Small intestine (tissue), 7 donors: ENCODE measurements at regions not wholly inside any gene's neighbourhood (a gene's known extent, or its start where the extent isn't known, plus 50 kb on each side); places are given as distances from the start of the nearest gene placed in this dataset.

Experiments used
- DNase-seq, 2 donors: peaks; one replicate each; pipeline versions ENCODE4 v3.0.0 to v3.0.0-alpha.2; 2013
- FAIRE-seq: peaks from 2 replicates; lab custom pipeline; 2012; peaks lifted over from hg19 to GRCh38; lab: Jason Lieb, UNC
- H3K27ac ChIP-seq, 3 donors: one replicate each; pipeline ENCODE4 v1.5.1; 2013; ENCODE audit warnings: low read length in 2 of 3, mild to moderate bottlenecking in 2 of 3, control low read depth in 1 of 3, inconsistent platforms in 1 of 3, low read depth in 1 of 3, moderate library complexity in 1 of 3
- H3K27me3 ChIP-seq, 3 donors: one replicate each; pipeline ENCODE4 v1.6.1; 2013; ENCODE audit warnings: low read length in 3 of 3, inconsistent platforms in 1 of 3; ENCODE audit not compliant: control insufficient read depth in 3 of 3, insufficient read depth in 3 of 3
- H3K36me3 ChIP-seq, 3 donors: one replicate each; pipeline ENCODE4 v1.6.1; 2013; ENCODE audit warnings: low read length in 3 of 3, inconsistent platforms in 1 of 3, low read depth in 1 of 3, mild to moderate bottlenecking in 1 of 3, moderate library complexity in 1 of 3; ENCODE audit not compliant: control insufficient read depth in 3 of 3, insufficient read depth in 2 of 3
- H3K4me1 ChIP-seq, 3 donors: one replicate each; pipeline ENCODE4 v1.6.1; 2013; ENCODE audit warnings: low read length in 2 of 3, inconsistent platforms in 1 of 3, low read depth in 1 of 3, mild to moderate bottlenecking in 1 of 3, moderate library complexity in 1 of 3; ENCODE audit not compliant: control insufficient read depth in 3 of 3, insufficient read depth in 2 of 3
- H3K4me3 ChIP-seq, 3 donors: one replicate each; pipeline ENCODE4 v1.5.1; 2013; ENCODE audit warnings: low read length in 3 of 3, control low read depth in 1 of 3, inconsistent platforms in 1 of 3, low read depth in 1 of 3, mild to moderate bottlenecking in 1 of 3, moderate library complexity in 1 of 3
- H3K9me3 ChIP-seq, 2 donors: one replicate each; pipeline ENCODE4 v1.6.1; 2013; ENCODE audit warnings: low read depth in 1 of 2, low read length in 1 of 2; ENCODE audit not compliant: control insufficient read depth in 2 of 2, insufficient read depth in 1 of 2
- WGBS, 3 donors: extraction: QIAGEN DNeasy Blood & Tissue Kit; methylation state at CpG; one replicate each; pipeline ENCODE4 v1.1.7; 2013; 5-methylcytosine and 5-hydroxymethylcytosine counted together
- donor health status: healthy with polysubstance abuse.
- donor health status: control.
- donor health status: control.
- donor health status: Bipolar disorder and iron deficiency.
- donor health status: healthy.

DNA sequence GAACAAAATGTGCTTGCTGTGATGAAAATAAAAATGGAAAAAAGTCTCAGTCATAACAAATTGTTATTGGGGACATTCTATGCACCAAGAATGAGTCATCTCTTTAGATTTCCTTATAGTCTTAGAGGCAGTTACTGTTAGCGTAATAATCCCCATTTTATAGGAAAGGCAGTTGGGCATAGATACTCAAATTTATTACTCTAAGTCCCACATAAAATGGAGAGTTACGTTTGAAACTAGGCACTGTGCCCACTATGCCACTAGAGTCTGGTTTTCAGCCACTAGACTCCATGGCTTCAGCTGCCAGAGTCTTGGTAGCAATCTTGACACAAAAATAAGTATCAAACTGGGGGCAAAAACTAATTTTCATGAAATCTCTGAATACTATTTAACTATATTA lies 317.9 kb upstream of the MEF2C start:
- 71 to 79% (median 72%) methylated on average over 2 of the region's 2 CpGs for WGBS, 3 donors
- Histone ChIP-seq H3K4me3 (no peak overlapping the region), H3K27me3 (no peaks in the 10 kb centered on the region), H3K27ac (no peak overlapping the region), H3K9me3 (peaks cover 0 to 11% of the 10 kb centered on the region in 2 donors), H3K4me1 (no peaks in the 10 kb centered on the region), H3K36me3 (no peaks in the 10 kb centered on the region)
- FAIRE-seq = no peak
- DNase-seq = no peak

DNA sequence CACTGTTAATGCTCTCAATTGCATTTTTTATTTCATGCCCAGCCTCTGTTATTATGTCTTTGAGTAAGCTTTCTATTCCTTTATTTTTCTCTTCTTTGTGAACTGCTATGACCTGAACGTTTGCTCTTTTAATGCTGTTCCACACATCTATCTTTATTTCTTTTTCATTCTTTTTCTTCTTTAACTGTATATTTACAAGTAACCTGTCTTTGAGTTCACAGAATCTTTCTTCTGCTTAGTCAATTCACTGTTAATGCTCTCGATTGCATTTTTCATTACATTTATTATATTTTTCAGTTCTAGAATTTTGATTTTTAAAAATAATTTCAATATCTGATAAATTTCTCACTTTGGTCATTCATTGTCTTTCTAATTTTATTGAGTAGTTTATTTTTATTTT lies 316.3 kb upstream of the MEF2C start:
- FAIRE-seq = no peak
- DNase-seq = no peak

DNA sequence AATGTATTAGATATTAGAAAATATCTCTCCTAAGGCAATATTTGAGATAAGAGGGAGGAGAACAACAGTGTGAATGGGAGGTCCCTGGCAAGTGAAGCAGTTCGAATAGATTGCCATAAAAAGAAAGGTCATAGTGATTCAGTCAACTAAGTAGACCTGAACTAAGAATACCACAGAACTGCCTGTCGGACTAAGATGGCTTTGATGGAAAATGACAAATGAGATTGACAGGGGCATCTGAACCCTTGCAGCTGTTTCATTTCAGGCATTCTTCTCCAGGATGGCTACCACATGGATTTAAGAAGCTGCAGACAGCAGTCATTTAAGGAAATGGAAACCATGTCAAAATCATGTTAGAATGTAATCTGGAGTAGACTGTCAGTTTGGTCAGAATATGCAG lies 308.4 kb upstream of the MEF2C start:
- Histone ChIP-seq H3K27me3 (no peaks in the 10 kb centered on the region), H3K4me1 (no peaks in the 10 kb centered on the region), H3K27ac (no peak overlapping the region), H3K36me3 (no peaks in the 10 kb centered on the region), H3K9me3 (no peaks in the 10 kb centered on the region), H3K4me3 (no peak overlapping the region)
- DNase-seq (no peak), FAIRE-seq (no peak)
- WGBS, 3 donors = 60 to 72% (median 70%) methylated on average over 2 of the region's 2 CpGs

More for the DNA sequence above, 316.3 kb upstream of the MEF2C start:
- no peaks in the 10 kb centered on the region for H3K27me3 ChIP-seq
- H3K4me1 ChIP-seq = no peaks in the 10 kb centered on the region
- no peak overlapping the region for H3K4me3 ChIP-seq
- no peaks in the 10 kb centered on the region for H3K36me3 ChIP-seq
- no peak overlapping the region for H3K27ac ChIP-seq
- H3K9me3 ChIP-seq = peaks cover 0 to 11% of the 10 kb centered on the region in 2 donors
- 77 to 89% (median 86%) methylated on average over 2 of the region's 2 CpGs for WGBS, 3 donors

DNA sequence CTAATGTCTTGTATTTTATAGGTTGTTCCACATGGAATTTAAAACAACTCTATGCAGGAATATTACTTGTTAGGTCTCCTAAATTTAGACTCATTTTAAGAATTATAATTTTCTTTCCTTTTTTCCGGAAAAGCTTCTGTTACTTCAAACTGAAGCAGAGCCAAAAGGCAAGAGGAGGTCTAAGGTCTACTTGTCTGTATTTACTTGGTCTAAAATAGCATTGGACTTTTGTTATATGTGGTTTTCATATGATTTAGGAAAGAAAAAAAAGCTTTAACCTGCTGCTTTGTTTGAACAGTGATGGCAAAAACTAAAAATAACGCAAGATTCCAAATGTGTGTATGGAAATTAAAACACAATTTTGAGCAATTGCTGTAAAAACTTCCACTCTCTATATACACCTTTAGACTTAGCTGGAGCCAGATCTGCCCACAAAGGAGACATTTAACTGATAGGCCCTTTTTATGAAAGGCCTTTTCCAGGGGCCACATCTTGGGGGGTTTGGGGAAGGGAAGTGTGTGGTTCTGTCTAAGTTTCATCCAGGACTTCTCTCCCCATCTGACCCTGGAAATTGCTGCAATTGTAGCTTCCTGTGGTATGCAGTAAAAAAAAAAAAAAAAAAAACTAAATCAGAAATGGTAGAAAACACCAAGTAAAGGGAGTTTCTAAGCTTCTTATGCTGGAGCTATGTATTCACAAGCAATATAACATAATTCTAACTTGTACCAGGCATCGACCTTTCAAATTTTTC lies 307.7 kb upstream of the MEF2C start:
- 88 to 90% (median 90%) methylated on average over 3 of the region's 3 CpGs for WGBS, 3 donors
- DNase-seq (no peak), FAIRE-seq (no peak)
- no peak overlapping the region for H3K27ac ChIP-seq
- no peak overlapping the region for H3K4me3 ChIP-seq
- no peaks in the 10 kb centered on the region for H3K36me3 ChIP-seq
- H3K4me1 ChIP-seq = no peaks in the 10 kb centered on the region
- H3K27me3 ChIP-seq = no peaks in the 10 kb centered on the region
- no peaks in the 10 kb centered on the region for H3K9me3 ChIP-seq

DNA sequence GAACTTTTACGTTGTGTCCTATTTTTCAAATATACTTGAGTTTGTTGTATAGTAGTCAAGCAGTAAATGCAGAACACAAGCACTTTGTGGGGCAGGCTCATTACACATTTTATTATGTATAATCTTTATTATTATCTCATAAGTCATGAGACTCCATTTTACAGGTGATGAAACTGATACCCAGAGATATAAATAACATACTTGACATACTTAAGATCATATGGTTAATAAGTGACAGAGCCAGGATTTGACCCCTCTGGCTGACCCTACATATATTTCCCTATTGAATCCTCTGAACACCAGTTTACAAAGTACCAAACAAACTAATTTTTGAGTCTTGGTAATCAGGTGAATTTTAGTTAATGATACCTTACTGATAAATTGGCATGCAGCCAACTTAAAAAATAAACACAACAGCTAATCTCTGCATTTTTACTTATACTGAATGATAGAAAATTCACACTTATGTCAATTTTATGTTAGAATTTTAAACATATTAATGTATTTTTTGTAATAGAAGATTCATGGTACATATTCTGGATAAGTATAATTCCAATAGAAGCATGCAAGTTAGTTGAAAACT lies 305.0 kb upstream of the MEF2C start:
- no peak for FAIRE-seq
- 74 to 84% (median 81%) methylated on average over 1 of the region's 1 CpG for WGBS, 3 donors
- Histone ChIP-seq H3K27ac (no peak overlapping the region), H3K27me3 (no peaks in the 10 kb centered on the region), H3K9me3 (no peaks in the 10 kb centered on the region), H3K4me1 (no peaks in the 10 kb centered on the region), H3K36me3 (no peaks in the 10 kb centered on the region), H3K4me3 (no peak overlapping the region)
- peak in 1 of 2 donors; percentile 11 for DNase-seq

DNA sequence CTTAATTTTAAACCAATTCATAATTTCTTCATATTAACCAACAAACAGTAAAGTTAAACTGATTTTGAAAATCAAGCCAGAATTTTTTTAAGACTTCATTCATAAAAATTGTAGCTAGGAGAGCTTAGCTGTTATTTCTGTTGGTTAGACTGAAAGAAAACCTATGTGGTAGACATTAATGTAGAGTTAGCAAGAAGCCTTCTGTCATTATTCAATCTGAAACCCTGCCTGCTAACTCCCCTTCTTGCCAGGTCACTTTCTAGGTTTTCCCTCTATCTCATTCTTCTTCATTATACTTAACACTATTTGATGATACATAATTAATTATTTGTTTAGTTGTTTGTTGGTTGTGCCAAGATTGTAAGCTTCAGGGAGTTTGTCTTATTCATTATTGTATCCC lies 304.3 kb upstream of the MEF2C start:
- Histone ChIP-seq H3K9me3 (no peaks in the 10 kb centered on the region), H3K4me1 (no peaks in the 10 kb centered on the region), H3K36me3 (no peaks in the 10 kb centered on the region), H3K4me3 (no peak overlapping the region), H3K27me3 (no peaks in the 10 kb centered on the region), H3K27ac (no peak overlapping the region)
- FAIRE-seq (no peak), DNase-seq (no peak)

- Histone ChIP-seq H3K36me3 (no peaks in the 10 kb centered on the region), H3K27ac (no peak overlapping the region), H3K27me3 (no peaks in the 10 kb centered on the region), H3K9me3 (no peaks in the 10 kb centered on the region), H3K4me3 (no peak overlapping the region), H3K4me1 (no peaks in the 10 kb centered on the region)
- DNase-seq (no peak), FAIRE-seq (no peak)
Observed at GRCh38 chr5:89181546-89181945, 298.6 kb upstream of the MEF2C start.

GRCh38 chr5:89179731-89180130 lies 296.7 kb upstream of the MEF2C start:
- FAIRE-seq (no peak), DNase-seq (no peak)
- WGBS, 3 donors = 76 to 91% (median 80%) methylated on average over 3 of the region's 3 CpGs
- Histone ChIP-seq H3K4me1 (no peaks in the 10 kb centered on the region), H3K4me3 (no peak overlapping the region), H3K27ac (no peak overlapping the region), H3K36me3 (no peaks in the 10 kb centered on the region), H3K9me3 (no peaks in the 10 kb centered on the region), H3K27me3 (no peaks in the 10 kb centered on the region)

DNA sequence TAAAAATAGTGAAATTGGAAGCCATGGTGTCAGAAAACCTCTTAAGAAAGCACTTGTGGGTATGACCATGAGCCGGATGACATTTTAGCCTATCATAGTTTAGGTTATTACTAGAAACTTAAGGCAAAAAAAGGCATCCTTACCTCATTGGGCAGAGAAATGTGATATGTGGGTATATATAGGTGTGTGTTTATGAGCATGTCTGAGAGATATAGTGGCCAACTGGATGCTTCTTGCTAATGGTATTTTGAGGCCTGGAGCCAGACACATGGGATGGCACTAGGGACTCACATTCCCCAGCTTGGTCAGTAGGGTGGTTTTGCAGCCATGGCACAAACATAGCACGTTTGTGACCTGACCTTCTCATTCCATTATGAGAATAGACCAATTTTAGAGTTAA lies 295.6 kb upstream of the MEF2C start:
- DNase-seq (no peak), FAIRE-seq (no peak)
- Histone ChIP-seq H3K4me1 (no peaks in the 10 kb centered on the region), H3K9me3 (no peaks in the 10 kb centered on the region), H3K27me3 (no peaks in the 10 kb centered on the region), H3K36me3 (no peaks in the 10 kb centered on the region), H3K27ac (no peak overlapping the region), H3K4me3 (no peak overlapping the region)
- 62 to 83% (median 68%) methylated on average over 2 of the region's 2 CpGs for WGBS, 3 donors
